HuH-7.5 (cell line): ENCODE measurements at regions not wholly inside any gene's neighbourhood (a gene's known extent, or its start where the extent isn't known, plus 50 kb on each side); places are given as distances from the start of the nearest gene placed in this dataset.

Experiments
- DNase-seq: peaks from one replicate; pipeline ENCODE4 v3.0.0; 2011; ENCODE audit warnings: low spot score

DNA sequence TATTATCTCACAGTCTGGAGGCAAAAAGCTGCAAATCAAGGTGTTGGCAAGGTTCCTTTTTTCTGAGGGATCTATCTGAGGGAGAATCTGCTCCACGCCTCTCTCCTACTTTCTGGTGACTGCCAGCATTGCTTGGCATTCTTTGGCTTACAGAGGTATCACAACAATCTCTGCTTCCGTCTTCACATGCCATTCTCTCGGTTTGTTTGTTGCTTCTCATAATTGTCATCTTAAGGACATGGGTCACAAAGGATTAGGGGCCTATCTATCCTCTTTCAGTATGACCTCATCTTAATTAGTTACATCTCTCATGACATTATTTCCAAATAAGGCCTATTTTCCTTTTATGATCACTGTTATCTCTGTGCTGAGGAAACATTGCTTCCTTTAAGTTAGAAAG, 345.0 kb downstream of the FOXG1 start:
- no peak for DNase-seq

DNA sequence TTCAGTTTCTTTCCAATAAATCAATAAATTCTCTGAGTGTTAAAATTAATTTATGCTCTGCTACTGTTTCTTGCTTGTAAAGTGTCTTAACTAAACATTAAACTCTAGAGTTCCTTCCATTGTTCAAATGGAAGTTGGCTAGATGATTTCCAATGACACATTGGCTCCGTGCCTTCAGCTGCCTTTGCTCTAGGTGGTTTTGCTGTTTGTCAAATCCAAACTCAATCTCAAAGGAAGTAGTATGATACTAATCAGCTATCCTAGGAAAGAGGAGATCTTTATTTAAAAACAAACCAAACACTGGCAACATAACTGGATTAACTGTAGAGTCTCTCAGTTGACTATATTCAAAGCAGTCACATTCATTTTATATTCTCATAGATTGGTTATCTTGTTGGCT, 356.4 kb downstream of the FOXG1 start:
- no peak for DNase-seq

DNA sequence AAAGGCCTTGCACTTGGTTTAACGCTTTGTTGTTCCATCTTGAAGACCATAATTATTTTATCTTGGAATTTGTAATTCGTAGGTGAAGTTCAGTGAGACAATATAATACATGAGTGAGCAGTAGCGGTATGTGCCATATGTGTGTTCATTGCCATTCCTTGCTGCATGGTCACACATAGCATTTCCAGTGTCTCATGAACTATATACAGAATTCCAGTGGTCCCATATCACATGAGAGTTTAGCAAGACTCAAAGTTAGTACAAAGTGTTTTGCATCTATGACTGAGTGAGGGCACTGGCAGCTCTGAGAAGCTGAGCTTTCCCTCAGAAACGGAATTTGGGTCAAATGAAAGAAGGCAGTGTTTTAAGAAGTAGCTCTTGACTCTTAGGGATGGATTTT, 359.8 kb downstream of the FOXG1 start:
- no peak for DNase-seq

DNA sequence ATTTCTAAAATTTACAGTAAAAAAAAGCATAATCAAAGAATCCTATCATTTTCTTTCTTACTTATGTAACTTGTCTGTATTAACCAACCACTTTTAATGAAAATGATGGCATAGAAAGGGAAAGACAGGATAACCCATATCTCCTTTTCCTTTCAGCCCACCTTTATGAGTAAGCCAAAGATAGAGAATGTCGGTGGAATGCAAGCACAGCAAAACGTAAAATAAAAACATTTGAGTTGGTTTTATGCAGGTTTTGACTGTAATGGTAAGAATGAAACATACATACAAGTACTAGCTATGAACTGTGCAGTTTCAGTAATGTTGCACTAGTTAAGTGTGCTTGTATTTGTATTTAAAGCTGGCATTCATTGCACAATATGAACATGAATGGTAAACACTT, 360.3 kb downstream of the FOXG1 start:
- no peak for DNase-seq

DNA sequence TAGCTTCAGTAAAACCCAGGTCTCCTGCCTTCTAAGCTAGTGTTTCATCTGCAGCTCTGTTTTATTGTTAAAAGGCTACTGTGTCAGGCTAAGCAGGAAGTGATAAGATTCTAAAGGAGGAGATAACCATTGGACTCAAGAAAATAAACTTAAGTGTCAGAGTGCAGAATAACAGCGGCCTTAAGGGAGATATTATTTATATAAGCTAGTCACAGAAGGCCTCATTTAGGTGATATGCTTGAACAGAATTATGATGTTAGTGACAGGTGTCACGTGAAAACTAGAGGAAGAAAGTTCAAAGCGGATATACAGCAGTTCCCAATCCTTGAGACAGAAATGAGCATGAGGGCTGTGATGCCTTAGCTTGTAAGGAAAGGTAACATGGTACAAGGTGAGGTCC, 373.4 kb downstream of the FOXG1 start:
- no peak for DNase-seq

DNA sequence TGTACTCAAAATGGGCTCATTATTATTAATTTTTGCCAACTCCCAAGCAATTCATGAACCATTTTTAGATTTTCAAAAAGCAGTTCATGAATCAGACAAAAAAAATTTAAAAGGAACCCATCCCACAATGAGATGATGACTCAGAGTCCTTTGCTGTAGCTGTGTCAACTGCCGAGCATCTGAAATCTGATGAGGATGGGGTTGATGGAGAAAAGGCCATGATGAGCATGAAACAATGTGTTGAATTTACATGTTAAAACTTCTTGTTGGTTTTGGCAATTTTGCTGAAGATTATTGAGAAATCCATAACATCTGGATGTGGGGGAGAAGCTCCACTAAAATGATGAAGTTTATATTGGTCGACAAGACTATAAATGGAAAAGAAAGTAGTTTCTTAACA, 378.0 kb downstream of the FOXG1 start:
- no peak for DNase-seq

DNA sequence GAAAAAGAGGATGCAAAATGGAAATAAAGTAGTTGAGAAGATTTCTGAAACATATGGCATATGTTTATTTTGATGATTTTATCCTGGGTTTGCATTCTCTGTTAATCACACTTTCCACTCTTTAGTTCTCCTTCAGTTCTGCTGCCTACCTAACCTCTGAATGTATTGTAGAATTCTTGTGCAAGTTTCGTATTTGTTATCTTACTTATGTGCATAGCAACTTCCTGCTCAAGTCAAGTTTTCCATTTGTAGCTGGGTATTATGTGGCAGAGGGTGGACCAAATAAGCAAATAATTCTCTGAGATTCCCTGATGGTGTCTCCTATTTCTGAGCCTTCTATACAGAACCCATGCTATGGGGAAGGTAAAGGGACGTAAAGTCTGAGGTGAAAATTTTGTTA, 381.6 kb downstream of the FOXG1 start:
- DNase-seq, result no peak

DNA sequence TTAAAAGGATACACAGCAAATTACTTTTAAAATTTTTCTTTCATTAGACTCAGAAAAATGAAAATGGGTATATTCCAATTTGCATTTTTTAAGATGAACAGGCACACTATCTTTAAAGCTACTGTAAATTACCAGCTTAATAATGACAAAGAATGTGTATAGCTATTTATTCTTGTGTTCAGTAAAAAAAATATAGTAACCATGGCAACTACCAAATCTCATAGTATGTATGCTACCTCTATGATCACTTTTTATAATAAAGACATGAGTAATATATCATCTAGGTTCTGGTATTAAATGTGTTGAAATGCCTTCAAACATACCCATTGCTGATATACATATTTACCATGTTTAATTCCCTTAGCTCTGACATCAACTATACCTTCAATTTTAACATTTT, 383.2 kb downstream of the FOXG1 start:
- no peak for DNase-seq

DNA sequence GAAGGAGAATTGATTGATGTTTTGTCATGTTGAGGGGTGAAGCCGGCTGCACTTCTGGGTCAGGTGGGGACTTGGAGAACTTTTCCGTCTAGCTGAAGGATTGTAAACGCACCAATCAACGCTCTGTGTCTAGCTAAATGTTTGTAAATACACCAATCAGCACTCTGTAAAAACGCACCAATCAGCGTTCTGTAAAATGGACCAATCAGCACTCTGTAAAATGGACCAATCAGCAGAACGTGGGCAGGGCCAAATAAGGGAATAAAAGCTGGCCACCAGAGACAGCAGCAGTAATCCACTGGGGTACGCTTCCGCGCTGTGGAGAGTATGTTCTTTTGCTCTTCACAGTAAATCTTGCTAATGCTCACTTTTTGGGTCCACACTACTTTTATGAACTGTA, 384.1 kb downstream of the FOXG1 start:
- DNase-seq, result no peak

DNA sequence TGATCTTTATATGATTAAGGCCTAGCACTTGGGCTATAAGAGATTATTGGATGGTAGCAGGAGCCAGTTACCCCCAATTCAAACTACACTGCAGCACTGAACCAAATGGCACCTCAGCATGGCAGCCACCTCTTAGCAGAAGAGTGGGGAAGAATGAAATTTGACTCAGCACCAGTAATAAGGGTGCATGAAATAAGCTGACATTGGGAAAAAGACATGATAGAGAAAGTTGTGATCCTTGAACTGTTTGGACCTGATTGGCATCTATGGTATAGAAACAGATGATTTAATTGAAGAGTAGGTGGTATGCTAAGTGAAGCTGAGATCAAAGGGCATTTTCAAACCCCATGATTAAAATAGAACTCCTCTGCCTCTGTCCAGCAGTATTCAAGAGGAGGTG, 389.5 kb downstream of the FOXG1 start:
- no peak for DNase-seq

DNA sequence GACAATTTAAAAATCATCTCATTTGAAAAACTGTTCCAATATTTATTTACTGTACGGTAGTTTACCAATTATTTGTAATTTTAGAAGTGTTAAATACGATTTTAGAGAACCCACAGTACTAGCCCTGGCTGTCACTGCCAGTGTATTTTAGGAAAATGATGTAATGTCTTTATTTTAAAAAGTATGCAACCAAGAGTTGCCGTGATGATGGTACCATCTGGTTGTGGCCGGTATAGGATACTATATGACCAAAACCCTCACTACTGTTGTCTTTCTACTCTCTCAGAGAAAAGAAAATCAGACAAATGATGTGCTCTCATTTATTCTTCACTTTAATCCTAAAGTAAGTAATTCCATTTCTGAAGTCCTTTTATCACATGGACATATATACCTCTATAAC, 395.0 kb downstream of the FOXG1 start:
- no peak for DNase-seq

DNA sequence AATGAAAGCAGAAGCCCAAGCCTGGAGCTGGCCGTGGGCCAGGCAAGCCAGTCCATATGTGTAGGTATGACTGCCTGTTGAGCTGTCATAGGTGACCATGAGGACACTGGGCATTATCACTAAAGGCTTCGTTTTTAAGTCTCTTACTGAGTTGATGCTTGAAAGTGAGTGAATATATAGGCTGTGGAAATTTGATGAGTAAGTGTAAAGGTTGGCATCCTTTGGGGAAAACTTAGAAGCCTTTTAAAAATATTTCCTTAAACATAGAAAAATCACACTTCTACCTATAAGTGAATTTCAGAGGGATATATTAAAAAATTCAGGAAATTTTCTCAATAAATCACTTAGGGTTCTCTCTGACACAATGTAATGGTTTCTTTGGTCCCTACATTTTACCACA, 396.5 kb downstream of the FOXG1 start:
- no peak for DNase-seq

DNA sequence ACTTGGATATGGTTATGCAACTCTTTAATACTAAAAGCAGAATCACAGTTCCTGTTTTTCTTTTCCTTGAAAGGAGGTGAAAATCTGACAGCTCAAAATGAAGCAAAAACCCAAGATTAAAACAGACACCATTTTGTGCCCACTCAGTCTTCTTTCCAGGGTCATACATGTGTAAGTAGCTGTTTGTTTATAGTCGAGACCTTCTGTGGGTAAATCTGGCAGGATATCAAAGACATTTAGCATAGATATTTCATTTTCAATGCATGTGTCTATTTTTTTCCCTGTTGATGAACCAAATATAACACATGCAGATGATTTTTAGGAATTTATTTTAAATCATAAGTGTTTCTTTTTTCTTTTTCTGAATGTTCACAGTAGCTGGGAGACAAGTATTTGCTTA, 398.8 kb downstream of the FOXG1 start:
- no peak for DNase-seq

DNA sequence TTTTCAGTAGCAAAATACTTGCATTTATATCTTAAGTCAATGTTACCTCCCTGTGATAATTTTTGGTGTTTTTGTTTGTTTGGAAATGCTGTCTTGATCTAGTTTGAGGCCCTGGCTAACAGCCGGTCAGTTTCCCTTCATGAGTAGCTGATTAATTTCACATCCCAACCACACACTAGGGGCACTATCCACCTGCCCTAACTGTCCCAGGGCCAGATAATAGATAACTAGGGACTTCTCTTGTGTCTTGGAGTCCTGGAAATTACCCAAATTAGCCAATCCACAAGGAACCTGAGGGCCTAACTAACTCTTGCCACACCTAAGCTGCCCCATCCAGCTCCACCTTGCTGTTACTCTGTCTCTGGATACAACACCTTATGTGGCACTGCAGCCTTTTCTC, 399.9 kb downstream of the FOXG1 start:
- DNase-seq, result no peak

DNA sequence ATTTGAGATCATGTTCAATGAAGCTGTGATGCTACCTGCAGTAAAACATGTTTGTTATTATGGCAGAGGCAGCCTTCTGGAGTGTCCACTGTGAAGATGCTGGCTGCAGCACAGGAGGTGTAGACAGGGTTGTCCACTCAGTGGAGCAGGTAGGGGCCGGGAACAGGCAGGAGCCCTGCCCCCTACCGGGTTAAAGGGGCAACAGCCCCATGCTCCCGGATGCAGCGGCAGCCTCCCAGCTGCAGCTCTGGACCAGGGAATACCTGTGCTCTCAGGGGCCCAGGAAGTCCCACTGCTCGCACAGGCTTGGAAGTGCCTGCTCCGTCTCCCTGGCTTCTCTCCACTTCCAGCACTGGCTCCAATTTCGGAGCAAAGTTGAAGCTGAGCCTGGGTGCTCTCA, 401.6 kb downstream of the FOXG1 start:
- DNase-seq, result no peak

DNA sequence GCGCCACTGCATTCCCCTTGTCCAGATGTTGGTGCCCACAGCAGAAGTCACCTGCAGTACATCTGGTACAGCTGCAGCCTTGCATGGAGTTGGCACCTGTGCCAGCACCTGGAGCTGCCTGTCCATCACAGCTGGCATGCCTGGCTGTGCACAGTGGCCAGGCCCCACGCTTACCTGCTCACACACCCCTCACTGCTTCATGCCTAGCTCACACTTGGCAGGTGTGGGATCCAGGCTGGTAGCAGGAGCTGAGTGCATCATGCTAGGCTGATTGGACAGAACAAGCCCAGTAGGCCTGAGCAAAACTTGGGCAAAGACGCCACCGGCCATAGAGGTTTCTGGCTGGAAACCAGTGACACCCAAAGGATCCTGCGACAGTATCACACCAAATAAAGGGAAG, 402.8 kb downstream of the FOXG1 start:
- DNase-seq, result no peak

DNA sequence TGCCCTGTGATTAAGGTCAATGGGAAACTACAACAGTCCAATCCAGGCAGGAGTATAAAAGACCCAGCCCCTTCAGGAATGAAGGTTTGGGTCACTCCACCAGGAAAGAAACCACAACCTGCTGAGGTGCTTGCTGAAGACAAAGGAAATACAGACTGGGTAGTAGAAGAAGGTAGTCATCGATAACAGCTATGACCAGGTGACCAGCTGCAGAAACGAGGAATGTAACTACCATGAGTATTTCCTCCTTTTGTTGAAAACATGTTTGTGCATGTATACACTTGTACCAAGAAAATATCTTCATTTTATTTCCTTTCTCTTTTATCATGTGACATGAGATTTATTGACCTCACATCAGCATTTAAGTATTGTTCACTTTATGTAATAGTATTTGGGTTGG, 409.1 kb downstream of the FOXG1 start:
- DNase-seq, result no peak

DNA sequence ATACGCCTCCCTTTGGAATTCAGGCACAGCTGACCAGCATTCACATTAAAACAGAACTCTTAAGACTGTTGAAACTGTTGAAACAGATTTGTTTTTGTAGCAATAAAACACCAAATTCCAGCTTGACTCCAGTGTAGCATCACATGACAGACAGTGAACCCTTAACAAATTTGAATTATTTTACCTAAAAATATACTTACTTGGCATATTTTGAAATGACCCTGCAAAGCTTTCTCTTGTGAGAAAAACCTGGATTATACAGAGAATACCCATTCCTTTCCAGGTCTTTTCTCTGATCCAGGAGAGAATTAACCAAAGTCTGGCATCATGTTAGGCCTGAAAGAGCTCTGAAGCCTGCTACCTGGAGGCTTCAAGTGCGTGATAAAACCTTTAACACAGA, 410.3 kb downstream of the FOXG1 start:
- no peak for DNase-seq

DNA sequence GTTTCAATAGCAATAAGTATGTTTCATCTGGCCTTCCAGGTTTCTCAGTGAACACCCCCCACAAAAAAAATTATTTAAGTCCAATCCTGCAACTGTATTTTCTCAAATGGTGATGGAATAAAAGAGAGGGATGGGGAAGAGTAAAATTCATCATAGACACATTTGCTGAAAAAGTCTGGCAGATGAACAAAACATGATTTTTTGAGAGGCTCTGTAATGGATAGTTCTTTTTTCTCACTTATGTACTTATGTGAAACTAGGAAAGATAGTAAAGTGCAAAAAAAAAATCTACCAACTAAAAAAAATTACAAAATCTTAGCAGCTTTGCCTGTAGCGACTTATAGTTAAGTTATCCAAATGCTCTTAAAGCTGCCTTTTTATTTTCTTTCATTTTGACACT, 412.4 kb downstream of the FOXG1 start:
- DNase-seq, result no peak

DNA sequence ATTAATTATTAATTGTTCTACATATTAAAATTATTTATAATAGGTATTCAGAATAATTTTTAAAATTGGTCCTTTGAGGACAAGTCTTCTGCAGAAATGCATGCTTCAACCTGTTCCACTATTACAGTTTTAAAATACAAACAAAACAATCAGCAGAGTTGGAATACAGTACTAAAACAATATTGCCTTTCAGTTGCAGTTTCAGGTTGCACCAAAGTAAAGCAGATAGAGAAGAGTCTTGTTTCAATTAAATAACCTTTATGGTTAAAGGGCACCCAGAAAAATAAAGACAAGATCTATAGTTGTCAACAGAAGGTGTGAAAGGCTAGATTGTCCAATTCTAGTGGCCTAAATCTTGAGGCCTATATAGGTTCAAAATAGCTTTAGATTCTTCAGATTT, 424.5 kb downstream of the FOXG1 start:
- DNase-seq, result no peak

DNA sequence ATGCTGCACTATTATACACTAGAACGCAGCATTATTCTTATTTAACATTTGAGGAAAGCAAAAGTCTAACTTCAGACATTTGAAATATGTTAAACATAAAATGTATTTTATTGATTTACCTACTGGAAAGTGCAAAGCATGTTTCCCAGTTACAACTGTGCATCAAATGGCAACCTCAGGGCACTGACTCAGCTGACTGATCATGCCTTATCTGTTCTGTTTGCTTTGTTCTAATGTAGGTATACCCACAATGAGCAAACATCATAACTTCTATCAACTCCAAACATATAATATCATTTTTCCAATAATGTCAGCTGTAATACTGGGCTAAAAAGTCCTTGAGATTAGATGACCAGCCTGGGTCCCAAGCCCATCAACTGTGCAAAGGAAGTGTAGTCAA, 431.0 kb downstream of the FOXG1 start:
- DNase-seq, result no peak

DNA sequence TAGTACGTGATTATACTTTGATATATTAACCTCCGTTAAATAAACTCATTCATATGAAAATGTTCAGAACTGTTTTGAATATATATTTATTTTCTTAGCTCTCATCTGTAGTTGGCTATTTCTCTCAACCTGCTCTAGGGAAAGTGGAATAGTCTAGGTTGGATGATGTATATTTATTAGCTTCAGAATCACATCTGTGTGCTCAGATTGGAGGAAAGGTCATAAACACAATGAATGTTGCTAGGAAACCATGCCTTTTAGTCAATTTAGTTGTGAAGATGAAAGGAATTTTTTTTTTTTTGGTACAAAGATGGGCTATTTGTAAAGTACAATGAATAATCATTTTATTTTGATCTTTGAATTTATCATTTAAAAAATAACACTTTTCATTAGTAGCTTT, 439.1 kb downstream of the FOXG1 start:
- DNase-seq, result no peak

DNA sequence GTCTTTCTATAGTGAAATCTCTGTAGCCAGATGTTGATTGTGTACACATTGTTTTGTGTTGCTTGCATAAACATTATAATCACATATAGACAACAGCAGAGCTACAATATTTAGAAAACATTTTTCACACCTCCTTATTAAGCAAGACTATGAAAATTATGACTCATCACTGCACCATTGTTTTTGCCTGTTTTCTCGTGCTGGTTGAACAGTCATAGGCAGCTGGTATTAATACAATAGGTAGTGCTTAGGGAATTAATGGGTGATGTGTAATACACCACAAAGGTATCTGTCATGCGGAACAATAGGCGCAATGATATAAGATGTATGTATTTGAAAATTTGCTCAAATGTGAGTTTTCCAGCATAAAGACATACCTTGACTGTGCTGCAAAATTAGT, 449.3 kb downstream of the FOXG1 start:
- DNase-seq, result no peak

DNA sequence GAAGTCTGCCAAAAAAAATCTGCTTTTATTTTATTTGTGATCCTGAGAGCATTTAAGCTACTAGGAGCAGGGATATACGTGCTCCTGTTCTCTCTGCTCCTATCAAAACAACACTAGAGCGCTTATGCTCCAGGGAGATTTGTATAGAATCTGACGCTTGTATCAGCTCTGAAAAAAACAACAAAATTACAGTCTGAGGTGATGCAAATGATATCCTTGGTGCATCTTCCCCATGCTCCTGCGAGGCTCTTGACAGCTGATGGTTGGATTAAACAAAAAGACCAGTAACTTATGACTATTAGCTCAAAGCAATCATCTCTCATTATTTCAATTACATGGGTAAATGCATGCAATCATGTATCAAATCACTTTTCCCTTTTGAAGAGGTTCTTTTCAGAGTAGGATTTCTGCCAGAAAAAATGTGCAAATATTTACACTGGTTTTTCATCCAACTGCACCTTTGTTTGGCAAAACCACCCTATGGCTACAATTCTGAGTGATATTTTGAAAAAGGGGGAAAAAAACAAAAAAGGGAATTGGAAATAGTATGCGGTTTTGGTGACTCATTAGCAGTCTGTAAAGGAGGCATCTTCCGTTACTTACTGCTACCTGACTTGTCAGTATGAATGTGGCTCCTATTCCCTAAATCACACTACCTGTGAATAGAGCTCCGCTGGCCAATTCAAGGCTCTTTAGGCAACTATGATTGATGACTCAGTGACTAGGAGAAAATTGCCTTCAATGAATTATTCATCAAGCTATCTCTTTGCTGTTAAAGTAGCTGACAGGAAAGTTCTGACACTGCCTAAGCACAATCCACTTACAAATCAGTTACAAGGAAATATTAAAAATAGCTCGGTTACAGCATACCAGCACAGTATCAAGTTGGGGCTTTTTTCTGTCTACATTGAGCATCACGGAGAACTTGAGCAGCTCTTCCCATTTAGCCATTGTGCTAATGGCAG, 450.0 kb downstream of the FOXG1 start:
- no peak for DNase-seq
